HG02642 (cell line): ENCODE measurements at regions not wholly inside any gene's neighbourhood (a gene's known extent, or its start where the extent isn't known, plus 50 kb on each side); places are given as distances from the start of the nearest gene placed in this dataset.
"Not testable (repeated sequence)": the region's sequence is repeated elsewhere in the genome, so short reads cannot be mapped to it uniquely, and the experiment has no call there.

ENCODE experiments used
- ATAC-seq: cut with Tn5 transposase; IDR thresholded peaks from one replicate; pipeline ENCODE4 v1.9.1; 2021; ENCODE audit warnings: mild to moderate bottlenecking; ENCODE audit not compliant: unreplicated experiment, poor library complexity

DNA sequence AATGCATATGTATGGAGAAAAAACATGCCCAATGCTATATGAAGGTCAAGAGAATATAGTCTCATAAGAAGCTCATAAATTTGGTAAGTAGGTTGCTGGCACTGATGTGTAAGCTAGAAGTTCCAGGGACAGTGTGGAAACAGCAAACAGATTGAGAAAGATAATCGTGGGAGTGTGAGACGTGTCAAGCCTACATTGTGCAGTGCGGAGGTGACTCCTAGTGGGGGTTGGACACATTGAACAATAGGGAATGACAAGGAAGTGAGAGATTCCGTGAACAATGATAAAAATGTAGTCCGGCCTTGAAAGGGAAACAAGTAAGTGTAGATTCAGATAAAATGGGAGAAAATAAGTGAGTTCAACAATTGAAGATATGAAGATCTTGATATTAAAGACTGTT is 788.4 kb upstream of the PRMT6 start:
- no peak for ATAC-seq

DNA sequence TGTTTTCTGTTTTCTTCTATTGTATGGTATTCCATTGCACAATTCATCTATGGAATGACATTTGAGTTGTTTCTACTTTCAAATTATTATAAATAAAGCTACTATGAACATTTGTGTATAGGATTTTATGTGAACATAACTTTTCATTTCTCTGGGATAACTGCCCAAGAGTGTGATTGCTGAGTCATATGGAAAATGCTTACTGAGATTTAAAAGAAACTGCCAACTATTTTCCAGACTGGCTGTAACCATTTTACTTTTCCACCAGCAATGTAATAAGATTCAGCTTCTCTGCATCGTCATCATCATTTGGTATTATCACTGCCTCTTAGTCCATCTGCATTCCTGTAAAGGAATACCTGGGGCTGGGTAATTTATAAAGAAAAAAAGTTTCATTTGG is 779.6 kb upstream of the PRMT6 start:
- no peak for ATAC-seq

DNA sequence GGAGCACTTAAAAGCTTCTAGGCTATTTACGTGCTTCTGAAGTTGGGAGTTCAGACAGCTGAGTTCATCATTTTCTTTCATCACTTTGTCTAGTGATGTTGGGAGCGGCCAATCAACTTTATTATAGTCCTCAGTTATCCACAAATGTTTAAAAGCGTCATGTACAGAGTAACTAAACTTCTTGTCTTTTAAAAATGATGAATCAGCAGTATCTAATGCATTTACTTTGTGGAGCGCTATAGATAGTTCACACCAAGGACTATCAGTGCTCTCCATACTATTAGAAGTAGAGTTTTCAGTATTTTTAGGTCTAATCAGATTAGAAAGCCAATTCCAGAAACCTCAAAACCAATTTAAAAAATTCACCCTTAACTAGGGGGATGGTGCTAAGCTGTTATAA is 778.7 kb upstream of the PRMT6 start:
- no peak for ATAC-seq

DNA sequence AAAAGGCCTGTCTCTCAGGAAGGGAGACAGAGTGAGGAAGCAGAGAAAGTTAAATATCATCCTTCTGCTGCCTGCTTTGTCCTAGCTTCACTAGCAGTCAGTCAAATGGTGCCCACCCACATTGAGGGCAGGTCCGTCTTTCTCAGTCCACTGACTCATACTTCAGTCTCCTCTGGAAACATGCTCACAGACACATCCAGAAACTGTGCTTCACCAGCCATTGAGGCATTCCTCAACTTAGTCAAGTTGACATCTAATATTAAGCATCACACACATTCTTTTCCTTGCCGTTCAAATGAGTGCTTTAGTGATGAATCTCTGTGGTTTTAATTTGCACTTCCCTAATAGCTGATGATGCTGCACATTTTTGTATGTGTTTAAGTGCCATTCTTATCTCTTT is 777.8 kb upstream of the PRMT6 start:
- ATAC-seq = no peak

DNA sequence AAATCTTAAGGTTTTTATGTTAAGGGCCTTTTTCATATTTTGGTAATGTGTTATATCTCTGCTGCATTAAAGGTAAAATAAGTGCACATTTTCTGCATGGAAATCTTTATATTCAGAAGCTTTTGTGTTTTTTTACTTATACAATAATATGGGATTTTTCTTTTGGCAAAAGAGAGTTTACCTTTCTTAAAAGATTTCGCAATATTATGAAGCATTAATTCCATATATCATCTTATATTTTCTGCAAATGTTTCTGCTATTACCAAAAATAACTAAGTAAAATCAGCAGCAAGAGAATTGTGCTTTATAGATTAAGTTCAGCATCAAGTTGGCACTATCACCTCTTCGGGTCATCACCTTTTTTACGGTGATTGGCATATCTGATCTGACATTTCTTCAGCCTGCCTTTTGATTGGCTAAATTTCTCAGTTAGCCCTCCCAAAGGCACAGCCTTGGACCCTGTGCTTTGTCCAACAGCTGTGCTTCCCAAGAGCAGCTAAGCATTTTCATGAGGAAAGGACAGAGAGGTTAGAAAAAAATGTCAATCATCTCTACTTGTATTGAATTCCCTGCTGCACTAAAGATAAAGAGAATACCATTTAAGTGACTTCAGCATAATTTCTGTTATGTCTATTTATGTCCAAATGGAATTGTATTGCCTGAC is 767.1 kb upstream of the PRMT6 start:
- no peak for ATAC-seq

DNA sequence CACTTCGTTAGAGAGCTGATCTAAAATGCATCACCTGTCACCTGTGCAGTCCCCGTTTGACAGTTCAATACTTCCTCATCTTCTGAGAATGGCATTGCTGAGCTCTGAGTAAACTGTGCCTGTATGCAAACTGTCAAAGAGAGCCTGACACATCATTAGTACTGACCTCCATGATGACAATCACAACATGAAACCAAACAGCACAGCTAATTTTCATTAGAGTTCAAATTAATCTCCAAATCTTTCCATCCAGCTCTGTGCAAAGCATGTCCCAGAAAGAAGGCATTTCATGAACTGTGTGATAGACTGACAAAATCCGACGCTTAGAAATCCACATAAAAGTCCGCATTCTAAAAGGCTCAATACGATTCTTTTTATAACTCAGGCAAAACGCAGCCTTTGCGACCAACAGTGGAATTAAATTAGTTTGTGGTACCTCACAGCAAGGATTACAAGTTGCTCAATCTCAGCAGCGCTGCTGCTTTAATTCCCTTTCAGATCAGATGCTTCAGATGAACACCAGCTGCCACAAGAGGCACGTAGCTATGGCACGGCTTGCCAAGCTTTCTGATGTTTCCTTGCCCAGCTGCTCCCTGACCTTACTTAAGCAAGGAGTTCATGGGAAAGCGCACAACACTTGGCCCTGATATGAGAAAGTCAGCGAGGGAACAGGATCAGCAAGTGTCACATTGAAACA is 765.5 kb upstream of the PRMT6 start:
- ATAC-seq = no peak

DNA sequence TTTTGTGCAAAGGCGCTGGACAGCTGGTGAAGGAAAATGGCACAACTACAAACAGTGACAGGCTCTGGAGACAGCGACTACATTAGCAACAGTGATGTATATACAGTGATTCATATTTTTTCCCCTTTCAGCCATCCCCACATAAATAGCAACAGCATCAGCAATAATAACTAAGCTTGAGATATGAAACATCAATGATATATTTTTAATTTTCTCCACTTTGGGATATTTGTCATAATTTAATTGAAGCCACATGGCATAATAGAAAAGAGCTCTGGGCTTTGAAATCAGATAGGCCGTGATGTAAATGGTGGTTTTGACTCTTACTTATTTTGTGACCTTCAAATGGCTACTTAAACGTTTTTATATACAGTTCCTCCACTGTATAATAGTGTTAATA is 764.3 kb upstream of the PRMT6 start:
- no peak for ATAC-seq

DNA sequence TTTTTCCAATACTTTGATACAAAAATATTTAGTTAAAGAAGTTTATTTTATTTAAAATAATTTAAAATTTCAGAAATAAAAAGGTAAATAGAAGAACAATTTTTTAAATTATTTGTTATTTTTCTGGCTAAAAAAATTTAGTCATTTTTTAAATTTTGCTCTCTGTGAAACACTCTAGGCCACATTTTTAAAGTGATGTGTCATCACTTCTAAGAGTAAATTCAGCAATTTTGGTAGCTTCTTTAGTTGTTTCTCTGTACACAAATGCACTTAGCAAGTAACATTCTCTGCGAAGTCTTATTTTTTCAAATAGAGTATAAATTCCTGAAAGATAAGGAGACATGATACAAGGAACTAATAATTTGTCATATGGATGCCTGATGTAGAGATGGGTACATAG is 760.0 kb upstream of the PRMT6 start:
- ATAC-seq = no peak

DNA sequence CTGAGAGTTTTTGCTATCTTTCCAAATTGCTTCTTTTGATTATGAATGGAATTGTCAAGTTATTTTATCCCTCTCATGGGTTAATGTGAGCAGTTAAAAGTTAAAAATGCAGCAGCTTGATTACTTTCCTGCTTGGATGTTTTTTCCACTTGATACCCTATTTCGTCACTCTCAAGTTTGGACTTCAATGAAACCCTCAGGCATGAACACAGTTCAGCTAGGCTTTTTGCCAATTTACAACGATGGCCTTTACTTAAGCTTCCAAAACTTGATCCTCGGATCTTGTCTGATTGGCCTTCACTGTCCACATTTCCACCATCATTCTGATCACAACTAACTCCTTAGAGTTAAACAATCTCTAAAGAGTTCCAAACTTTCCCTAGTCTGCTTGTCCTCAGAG is 752.4 kb upstream of the PRMT6 start:
- ATAC-seq = no peak

DNA sequence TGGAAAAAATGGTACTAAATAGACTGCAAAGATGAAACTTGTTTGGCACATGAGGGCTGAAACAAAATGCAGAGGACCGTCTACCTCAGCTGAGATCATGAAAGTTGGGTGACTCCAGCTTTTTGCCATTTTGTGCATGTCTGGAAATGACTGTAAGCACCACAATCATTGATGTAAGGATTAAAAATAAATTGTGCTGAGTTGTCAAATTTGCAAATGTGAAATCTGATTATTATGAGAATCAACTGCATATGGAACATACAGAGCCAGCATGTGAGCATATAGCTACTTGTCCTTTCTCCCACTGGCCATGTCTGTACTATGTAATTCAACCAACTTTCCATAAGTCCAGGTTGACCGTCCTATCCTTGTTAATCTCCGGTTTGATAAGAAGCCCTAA is 736.9 kb upstream of the PRMT6 start:
- ATAC-seq = no peak

DNA sequence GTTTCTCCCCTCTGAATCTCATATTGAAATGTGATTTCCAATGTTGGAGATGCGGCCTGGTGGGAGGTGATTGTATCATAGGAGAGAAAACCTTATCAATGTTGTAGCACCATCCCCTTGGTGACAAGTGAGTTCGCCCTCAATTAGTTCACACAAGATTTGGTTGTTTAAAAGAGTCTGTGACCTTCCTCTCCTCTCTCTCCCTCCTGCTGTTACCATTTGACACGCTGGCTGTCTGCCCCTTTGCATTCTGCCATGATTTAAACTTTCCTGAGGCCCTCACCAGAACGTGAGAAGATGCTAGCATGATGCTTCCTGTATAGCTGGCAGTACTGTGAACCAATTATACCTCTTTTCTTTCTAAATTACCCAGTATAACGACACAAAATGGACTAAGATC is 730.9 kb upstream of the PRMT6 start:
- no peak for ATAC-seq

DNA sequence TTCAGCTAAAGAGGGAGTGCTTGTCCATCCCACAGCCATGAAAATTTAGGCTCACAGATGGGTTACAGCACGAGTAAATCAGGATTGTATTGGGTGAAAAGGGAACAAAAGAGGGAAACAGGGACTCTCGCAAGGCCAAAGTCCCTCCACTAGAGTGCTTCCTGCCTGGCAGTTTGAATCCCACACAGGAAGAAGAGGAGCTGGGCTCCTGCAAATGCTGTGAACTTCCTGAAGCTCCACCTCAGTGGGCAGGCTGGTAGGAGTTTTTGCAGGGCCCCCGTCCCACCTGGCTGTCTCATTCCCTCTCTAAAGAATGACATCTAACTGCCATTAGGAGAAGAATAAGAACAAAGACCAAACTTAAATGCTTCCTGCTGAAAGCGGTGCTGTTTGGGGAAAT is 712.0 kb upstream of the PRMT6 start:
- no peak for ATAC-seq

DNA sequence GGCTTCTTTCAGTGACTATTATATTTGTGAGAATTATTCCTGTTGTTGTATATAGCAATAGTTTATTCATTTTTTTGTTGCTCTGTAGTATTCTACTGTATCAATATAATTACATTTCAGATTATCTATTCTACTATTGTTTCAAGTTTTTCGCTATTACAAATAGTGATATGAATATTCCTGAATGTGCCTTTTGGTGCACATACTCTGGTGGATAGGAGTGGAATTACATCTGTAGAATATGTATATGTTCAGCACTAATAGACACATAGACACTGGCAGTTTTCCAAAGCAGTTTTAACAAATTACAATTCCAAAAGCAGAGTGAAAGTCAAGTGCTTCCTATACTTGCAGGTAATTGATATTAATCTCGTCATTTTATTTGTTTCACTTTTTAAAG is 696.2 kb upstream of the PRMT6 start:
- ATAC-seq = no peak

DNA sequence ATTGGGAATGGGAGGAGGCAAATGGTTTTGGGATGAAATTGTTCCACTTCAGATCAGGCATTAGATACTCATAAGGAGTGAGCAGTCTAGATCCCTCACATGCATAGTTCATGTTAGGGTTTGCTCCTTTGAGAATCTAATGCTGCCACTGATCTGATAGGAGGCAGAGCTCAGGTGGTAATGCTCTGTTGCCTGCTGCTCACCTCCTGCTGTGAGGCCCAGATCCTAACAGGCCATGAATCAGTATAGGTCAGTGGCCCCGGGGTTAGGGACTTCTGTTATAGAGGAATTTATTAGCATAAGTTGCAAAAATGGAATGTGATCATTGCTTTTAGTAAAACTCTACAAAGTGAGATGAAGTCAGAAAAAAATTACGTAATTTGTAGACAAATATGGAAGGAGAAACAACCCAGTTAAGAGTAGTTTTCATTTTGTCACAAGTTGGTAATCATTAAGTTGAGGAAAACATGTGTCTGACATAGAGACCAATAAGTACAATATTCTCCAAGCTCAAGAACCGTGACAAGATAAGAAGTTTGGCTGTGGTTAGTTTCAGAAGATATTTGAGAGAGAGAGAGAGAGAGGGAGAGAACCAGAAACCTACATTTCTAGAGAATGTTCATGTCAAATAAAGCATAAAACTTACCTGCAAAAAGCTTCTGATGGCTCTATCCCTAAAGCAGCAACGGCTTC is 689.7 kb upstream of the PRMT6 start:
- no peak for ATAC-seq

DNA sequence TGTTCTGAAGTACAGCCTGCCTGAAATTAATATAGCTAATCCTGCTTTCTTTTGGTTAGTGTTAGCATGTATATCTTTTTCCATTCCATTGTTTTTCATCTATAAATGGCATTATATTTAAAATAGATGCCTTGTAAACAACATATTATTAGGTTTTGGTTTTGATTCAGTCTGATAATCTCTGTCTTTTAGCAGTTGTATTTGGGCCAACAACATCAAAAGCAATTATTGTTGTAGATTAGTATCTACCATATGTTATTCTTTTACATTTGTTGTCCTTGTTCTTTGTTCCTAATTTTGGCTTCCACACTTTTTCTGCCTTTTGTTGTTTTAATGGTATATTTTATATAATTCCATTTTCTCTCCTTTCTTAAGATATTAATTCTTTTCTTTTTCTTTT is 678.2 kb upstream of the PRMT6 start:
- no peak for ATAC-seq

DNA sequence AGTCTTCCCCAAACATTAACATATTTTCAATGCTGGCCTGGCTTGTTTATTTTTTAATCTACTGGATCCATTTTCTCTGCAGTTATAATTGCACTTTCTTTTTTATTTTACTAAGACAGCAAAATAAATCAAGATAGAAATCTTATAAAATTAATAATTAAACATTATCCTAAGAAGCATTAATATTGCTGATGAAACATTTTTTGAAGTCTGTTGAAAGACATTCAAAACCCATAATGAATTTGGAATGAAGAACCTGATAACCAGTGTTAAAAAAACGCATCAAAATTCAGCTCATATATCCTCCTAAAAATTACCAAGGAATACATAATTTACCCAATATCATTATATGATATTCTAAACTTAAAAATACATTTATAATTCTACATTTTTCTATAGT is 675.7 kb upstream of the PRMT6 start:
- no peak for ATAC-seq

DNA sequence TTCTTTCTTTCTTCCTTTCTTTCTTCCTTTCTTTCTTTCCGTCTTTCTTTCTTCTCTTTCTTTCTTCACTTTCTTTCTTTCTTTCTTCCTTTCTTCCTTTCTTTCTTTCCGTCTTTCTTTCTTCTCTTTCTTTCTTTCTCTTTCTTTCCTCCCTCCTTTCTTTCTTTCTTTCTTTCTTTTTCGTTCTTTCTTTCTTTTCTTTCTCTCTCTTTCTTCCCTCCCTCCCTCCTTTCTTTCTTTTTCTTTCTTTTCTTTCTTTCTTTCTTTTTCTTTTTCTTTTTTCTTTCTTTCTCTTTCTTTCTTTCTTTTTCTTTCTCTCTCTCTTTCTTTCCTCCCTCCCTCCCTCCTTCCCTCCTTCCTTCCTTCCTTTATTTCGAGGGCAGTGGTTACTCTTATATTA is 667.3 kb upstream of the PRMT6 start:
- ATAC-seq = not testable (repeated sequence)

DNA sequence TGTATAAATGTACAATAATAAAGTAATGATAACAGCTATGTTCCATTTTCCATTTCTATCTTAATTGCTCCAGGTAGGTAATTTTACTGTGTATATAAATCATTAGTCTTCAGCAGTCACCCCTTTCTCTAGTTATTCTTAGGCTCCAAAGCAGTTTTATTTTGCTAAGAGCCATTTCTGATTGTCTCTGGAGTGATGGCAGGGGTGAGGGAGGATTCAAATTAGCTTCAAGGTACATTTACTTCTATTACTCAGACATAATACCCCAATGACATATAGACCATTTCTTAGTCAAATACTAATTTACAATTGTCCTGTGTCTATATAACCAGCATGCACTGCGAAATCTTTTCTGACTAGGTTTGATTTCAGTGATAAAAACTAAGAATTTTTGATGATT is 663.4 kb upstream of the PRMT6 start:
- ATAC-seq = no peak

DNA sequence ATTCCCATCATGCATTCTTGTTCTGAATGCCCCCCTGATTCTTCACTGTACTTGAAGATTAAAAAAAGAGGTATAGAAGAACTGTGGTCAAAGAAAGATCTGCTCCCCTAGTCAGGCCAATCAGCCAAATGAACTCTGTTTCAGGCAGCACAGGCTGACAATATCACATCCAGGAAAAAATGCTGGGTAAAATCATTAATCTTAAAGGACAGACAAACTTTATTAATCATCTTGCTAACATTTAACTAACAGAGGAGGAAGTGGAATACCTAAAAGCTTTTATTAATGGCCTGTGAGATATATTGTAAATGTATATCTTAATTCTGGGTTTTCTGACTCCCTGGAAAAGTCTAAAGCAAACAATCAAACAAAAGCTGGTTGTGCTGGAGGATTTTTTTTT is 660.5 kb upstream of the PRMT6 start:
- ATAC-seq = no peak

DNA sequence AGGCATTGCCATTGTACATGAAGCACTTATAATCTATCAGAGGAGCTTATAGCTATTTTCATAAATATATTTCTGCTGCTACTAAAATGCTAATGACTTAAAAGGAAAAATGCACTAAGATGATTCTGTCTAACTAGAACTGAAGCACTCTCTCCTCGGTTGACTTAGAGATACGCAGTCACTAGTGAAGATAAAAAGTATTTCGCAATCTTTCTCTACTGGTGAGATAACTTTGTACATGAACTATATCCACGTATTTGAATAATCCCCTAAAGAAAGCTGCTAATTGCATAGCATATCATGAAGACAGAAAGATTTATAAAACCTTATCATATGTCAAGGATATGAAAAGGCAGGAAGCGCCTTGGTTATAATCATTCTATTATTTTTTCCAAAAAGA is 658.1 kb upstream of the PRMT6 start:
- ATAC-seq = no peak

DNA sequence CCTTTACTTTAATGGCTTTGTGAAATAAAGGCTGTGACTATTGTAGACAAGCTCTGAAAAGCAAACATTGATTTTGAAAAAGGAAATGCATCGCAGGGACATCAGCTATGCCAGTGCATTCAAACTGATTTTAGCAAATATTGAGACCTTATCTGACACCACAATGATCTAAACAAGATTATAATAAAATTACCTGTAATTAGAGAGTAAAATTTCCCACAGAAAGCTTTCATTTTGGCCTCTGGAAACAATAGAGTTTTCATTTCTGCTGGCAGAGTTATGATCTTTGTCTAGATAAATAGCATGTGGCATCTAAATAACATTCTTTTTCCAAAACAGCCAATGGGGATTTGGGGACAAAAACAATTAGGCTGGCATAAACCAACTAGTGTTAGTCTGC is 650.4 kb upstream of the PRMT6 start:
- no peak for ATAC-seq

DNA sequence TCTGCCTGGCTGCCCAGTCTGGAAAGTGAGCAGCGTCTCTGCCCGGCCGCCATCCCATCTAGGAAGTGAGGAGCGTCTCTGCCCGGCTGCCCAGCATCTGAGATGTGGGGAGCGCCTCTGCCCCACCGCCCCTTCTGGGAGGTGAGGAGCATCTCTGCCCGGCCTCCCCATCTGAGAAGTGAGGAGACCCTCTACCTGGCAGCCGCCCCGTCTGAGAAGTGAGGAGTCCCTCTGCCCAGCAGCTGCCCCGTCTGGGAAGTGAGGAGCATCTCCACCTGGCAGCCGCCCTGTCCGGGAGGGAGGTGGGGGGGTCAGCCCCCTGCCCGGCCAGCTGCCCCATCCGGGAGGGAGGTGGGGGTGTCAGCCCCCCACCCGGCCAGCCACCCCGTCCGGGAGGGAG is 644.2 kb upstream of the PRMT6 start:
- not testable (repeated sequence) for ATAC-seq
